ENCODE measurements at regions not wholly inside any gene's neighbourhood (a gene's known extent, or its start where the extent isn't known, plus 50 kb on each side); places are given as distances from the start of the nearest gene placed in this dataset.

DNA sequence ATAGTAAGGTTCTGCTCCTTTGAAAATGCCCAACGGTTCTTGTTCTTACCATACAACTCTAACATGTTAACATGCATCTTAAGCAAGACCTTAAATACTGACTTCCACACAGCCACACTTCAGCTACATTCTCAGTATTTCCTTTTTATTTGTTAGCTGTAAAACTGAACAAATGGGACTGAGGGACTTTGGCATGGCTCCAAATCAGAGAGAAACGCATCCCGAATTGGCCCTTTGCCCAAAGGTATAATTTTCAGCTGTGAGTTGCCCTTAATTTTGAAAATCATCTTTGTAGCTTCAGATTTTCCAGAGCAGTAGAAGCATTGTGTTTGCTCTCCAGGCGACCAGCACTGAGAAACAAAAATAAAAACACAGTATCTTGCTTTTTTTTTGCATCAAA, 56.4 kb downstream of the NEUROD6 start:
- CTCF ChIA-PET = no interaction called here
- H3K27me3 ChIP-seq (replicated peaks in 1 of 4; ENCODE audit: control extremely low read depth in 1 of 4, control insufficient read depth in 3 of 4, insufficient read depth in 4 of 4, low read length in 3 of 4) = no peaks in the 10 kb centered on the region
- H3K4me2 ChIP-seq (replicated peaks; ENCODE audit: low read depth, low read length, poor library complexity, severe bottlenecking) = no peak overlapping the region
- Mint-ChIP-seq H3K27me3 (no peaks in the 10 kb centered on the region), H3K4me1 (no peaks in the 10 kb centered on the region), H3K27ac (no peak overlapping the region), H3K4me3 (no peak overlapping the region), H3K9me3 (ENCODE audit: insufficient read depth) (no peaks in the 10 kb centered on the region)
- H3K4me1 ChIP-seq (ENCODE audit: control insufficient read depth in 2 of 2, insufficient read depth in 2 of 2, low read length in 2 of 2) = no peaks in the 10 kb centered on the region
- H3K9me3 ChIP-seq (ENCODE audit: control extremely low read depth in 1 of 3, control insufficient read depth in 2 of 3, insufficient read depth in 1 of 3, low read length in 2 of 3) = peaks cover 0 to 3% (median 0%) of the 10 kb centered on the region in 3 donors
- H3K9ac ChIP-seq (ENCODE audit: low read length) = no peak overlapping the region
- POLR2A ChIA-PET = no interaction called here
- H3K27ac ChIP-seq (ENCODE audit: low read length in 2 of 2) = no peak overlapping the region
- no peaks in the 10 kb centered on the region for H3K79me2 ChIP-seq (ENCODE audit: control insufficient read depth, insufficient read depth, low read length)
- no peaks in the 10 kb centered on the region for H4K20me1 ChIP-seq (ENCODE audit: control insufficient read depth, insufficient read depth, low read length, poor library complexity, severe bottlenecking)
- TF ChIP-seq CTCF (IDR thresholded peaks at IDR 0.05) (no peak), EZH2 (IDR thresholded peaks at IDR 0.05; ENCODE audit: borderline replicate concordance, insufficient read depth, low read depth, low read length, poor library complexity, severe bottlenecking) (no peak)
- ATAC-seq (ENCODE audit: low read depth) (no peak), DNase-seq (no peak)
- 72% methylated on average over 4 of the region's 4 CpGs for WGBS (ENCODE audit: insufficient coverage)
- H3K36me3 ChIP-seq (replicated peaks in 1 of 2; ENCODE audit: control extremely low read depth in 1 of 2, control insufficient read depth in 1 of 2, extremely low read depth in 1 of 2, insufficient read depth in 2 of 2, low read length in 1 of 2) = no peaks in the 10 kb centered on the region
- no peak overlapping the region for H3K4me3 ChIP-seq (ENCODE audit: control extremely low read depth in 1 of 5, extremely low read depth in 1 of 5, insufficient read depth in 1 of 5, low read depth in 2 of 5, low read length in 4 of 5)
- intact Hi-C loops (cut with micrococcal nuclease) = no loop called here
- H2AFZ ChIP-seq (ENCODE audit: insufficient read depth, low read depth, low read length, poor library complexity, severe bottlenecking) = no peak overlapping the region

DNA sequence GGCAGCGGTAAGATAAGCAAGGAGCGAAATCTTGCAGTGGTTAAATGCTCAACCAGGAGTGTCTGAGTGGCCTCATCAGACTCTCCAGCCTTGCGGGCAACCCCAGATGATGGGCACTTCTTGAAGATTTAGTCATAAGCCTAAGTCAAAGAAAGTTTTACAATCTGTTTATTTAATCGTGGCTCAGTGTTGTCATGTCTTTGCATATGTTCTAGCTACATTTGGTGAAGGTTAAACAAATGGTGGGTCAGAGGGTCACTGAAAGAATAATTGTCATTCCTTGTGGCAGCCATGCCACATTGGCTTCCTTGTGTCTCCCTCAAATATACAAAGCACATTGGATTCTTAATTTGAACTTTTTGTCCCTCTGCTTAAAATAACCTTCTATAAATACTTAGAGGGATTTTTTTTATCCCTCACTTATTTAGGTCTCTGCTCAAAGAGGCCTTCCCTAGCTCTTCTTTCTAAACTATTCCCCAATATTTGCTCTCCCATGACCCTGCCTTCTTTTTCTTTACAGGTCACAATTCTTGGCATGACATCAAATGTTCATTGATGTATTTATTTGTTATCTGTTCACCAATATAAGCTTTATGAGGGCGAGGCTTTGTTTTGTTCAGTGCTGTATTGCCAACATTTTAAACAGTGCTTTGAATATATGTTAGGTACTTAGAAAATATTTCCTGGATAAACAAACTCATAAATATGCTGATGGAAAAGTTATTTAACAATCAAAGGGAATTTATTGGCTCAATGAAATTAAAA, 68.7 kb downstream of the NEUROD6 start:
- CTCF ChIA-PET = no interaction called here
- H3K27ac Mint-ChIP-seq = no peak overlapping the region

More for the DNA sequence above, 68.7 kb downstream of the NEUROD6 start:
- Histone ChIP-seq H3K9ac (ENCODE audit: low read length) (no peak overlapping the region), H3K27ac (ENCODE audit: low read length in 2 of 2) (no peak overlapping the region), H3K79me2 (ENCODE audit: control insufficient read depth, insufficient read depth, low read length) (no peaks in the 10 kb centered on the region), H3K9me3 (ENCODE audit: control extremely low read depth in 1 of 3, control insufficient read depth in 2 of 3, insufficient read depth in 1 of 3, low read length in 2 of 3) (no peaks in the 10 kb centered on the region), H3K4me3 (ENCODE audit: control extremely low read depth in 1 of 5, extremely low read depth in 1 of 5, insufficient read depth in 1 of 5, low read depth in 2 of 5, low read length in 4 of 5) (no peak overlapping the region), H3K27me3 (replicated peaks in 1 of 4; ENCODE audit: control extremely low read depth in 1 of 4, control insufficient read depth in 3 of 4, insufficient read depth in 4 of 4, low read length in 3 of 4) (no peaks in the 10 kb centered on the region), H3K36me3 (replicated peaks in 1 of 2; ENCODE audit: control extremely low read depth in 1 of 2, control insufficient read depth in 1 of 2, extremely low read depth in 1 of 2, insufficient read depth in 2 of 2, low read length in 1 of 2) (no peaks in the 10 kb centered on the region), H3K4me2 (replicated peaks; ENCODE audit: low read depth, low read length, poor library complexity, severe bottlenecking) (no peak overlapping the region), H2AFZ (ENCODE audit: insufficient read depth, low read depth, low read length, poor library complexity, severe bottlenecking) (no peak overlapping the region), H3K4me1 (ENCODE audit: control insufficient read depth in 2 of 2, insufficient read depth in 2 of 2, low read length in 2 of 2) (no peaks in the 10 kb centered on the region), H4K20me1 (ENCODE audit: control insufficient read depth, insufficient read depth, low read length, poor library complexity, severe bottlenecking) (no peaks in the 10 kb centered on the region)
- ATAC-seq (ENCODE audit: low read depth) (no peak), DNase-seq (no peak)
- POLR2A ChIA-PET = no interaction called here
- TF ChIP-seq EZH2 (IDR thresholded peaks at IDR 0.05; ENCODE audit: borderline replicate concordance, insufficient read depth, low read depth, low read length, poor library complexity, severe bottlenecking) = no peak
- Mint-ChIP-seq H3K4me1 (no peaks in the 10 kb centered on the region), H3K4me3 (no peak overlapping the region), H3K27me3 (peaks cover 2% of the 10 kb centered on the region), H3K9me3 (ENCODE audit: insufficient read depth) (no peaks in the 10 kb centered on the region)
- intact Hi-C loops (cut with micrococcal nuclease) = no loop called here
- WGBS (ENCODE audit: insufficient coverage) = 81% methylated on average over 4 of the region's 5 CpGs

Measured in B cell (primary cell).